Keratinocyte (primary cell): ENCODE measurements at regions not wholly inside any gene's neighbourhood (a gene's known extent, or its start where the extent isn't known, plus 50 kb on each side); places are given as distances from the start of the nearest gene placed in this dataset.

Experiments used
- DNase-seq: peaks from one replicate; pipeline ENCODE4 v3.0.0-alpha.2; 2011; ENCODE audit warnings: low read depth, missing footprints, low spot score
- FAIRE-seq: peaks from 2 replicates; lab custom pipeline; 2011; peaks lifted over from hg19 to GRCh38; lab: Jason Lieb, UNC
- H2AFZ ChIP-seq: 2 replicates; pipeline ENCODE4 v1.6.0; 2012; ENCODE audit warnings: low read length, control low read depth, inconsistent platforms; ENCODE audit not compliant: control insufficient read depth
- H3K27ac ChIP-seq: 2 replicates; pipeline ENCODE4 v1.5.1; 2011; ENCODE audit warnings: low read length; ENCODE audit not compliant: control insufficient read depth, insufficient read depth
- H3K27me3 ChIP-seq: 3 replicates; pipeline ENCODE4 v1.6.0; 2011; ENCODE audit warnings: low read length; ENCODE audit not compliant: control insufficient read depth, insufficient read depth; ENCODE audit errors: extremely low read depth
- H3K36me3 ChIP-seq, 2 experiments: 2 replicates in 1 of 2; 3 replicates in 1 of 2; pipeline ENCODE4 v1.5.1; 2011; ENCODE audit warnings: low read length in 2 of 2, mild to moderate bottlenecking in 1 of 2; ENCODE audit not compliant: control insufficient read depth in 2 of 2, insufficient read depth in 2 of 2; ENCODE audit errors: extremely low read depth in 1 of 2
- H3K4me1 ChIP-seq: 3 replicates; pipeline ENCODE4 v1.5.1; 2011; ENCODE audit warnings: low read length; ENCODE audit not compliant: control insufficient read depth, insufficient read depth; ENCODE audit errors: extremely low read depth
- H3K4me2 ChIP-seq: 3 replicates; pipeline ENCODE4 v1.6.0; 2011; ENCODE audit warnings: low read depth, low read length; ENCODE audit not compliant: control insufficient read depth, insufficient read depth; ENCODE audit errors: extremely low read depth
- H3K4me3 ChIP-seq, 3 experiments: fragments of 200-600 bp in 1 of 3; sonication (generic) in 1 of 3; 2 replicates in 2 of 3; 3 replicates in 1 of 3; pipeline ENCODE4 v1.5.1; 2011 to 2016; ENCODE audit warnings: low read length in 3 of 3, mild to moderate bottlenecking in 3 of 3, control low read depth in 2 of 3, inconsistent platforms in 1 of 3, low read depth in 1 of 3, mixed read lengths in 1 of 3, mixed run types in 1 of 3, moderate library complexity in 1 of 3; ENCODE audit not compliant: control insufficient read depth in 2 of 3, insufficient read depth in 2 of 3; ENCODE audit errors: extremely low read depth in 1 of 3
- H3K79me2 ChIP-seq: 2 replicates; pipeline ENCODE4 v1.6.0; 2012; ENCODE audit warnings: low read length; ENCODE audit not compliant: control insufficient read depth, insufficient read depth
- H3K9ac ChIP-seq: 3 replicates; pipeline ENCODE4 v1.6.0; 2011; ENCODE audit warnings: low read length; ENCODE audit not compliant: control insufficient read depth, insufficient read depth; ENCODE audit errors: extremely low read depth
- H3K9me1 ChIP-seq: 3 replicates; pipeline ENCODE4 v1.6.0; 2011; ENCODE audit warnings: low read length; ENCODE audit not compliant: control insufficient read depth, insufficient read depth; ENCODE audit errors: extremely low read depth
- H3K9me3 ChIP-seq: 2 replicates; pipeline ENCODE4 v1.5.1; 2012; ENCODE audit warnings: low read depth, low read length; ENCODE audit not compliant: control insufficient read depth
- H4K20me1 ChIP-seq: 3 replicates; pipeline ENCODE4 v1.6.0; 2011; ENCODE audit warnings: low read length; ENCODE audit not compliant: control insufficient read depth, insufficient read depth; ENCODE audit errors: extremely low read depth
- CTCF ChIP-seq, 3 experiments: IDR thresholded peaks in 1 of 3; conservative IDR thresholded peaks in 1 of 3; optimal IDR thresholded peaks in 1 of 3; 2 replicates in 2 of 3; 3 replicates in 1 of 3; pipeline versions ENCODE3 to v1.5.1; 2011; ENCODE audit warnings: low read length in 3 of 3, mild to moderate bottlenecking in 3 of 3, moderate library complexity in 2 of 3, control low read depth in 1 of 3, inconsistent platforms in 1 of 3; ENCODE audit not compliant: insufficient read depth in 2 of 3; ENCODE audit errors: extremely low read depth in 1 of 3
- EZH2 ChIP-seq: IDR thresholded peaks from one replicate; pipeline ENCODE4 v1.6.1; 2012; ENCODE audit warnings: inconsistent platforms, mild to moderate bottlenecking, low read length, moderate library complexity
- dilution Hi-C: fragments of 300-500 bp; cut with MboI; formaldehyde crosslinking; loops from one replicate; pipeline ENCODE4 v1.7.0; 2020; ENCODE audit warnings: low sequenced_read_pairs; ENCODE audit not compliant: extremely low pct_ligation_motif_present

GRCh38 chr2:7915302-7916091, 766.4 kb upstream of the ID2 start:
- TF ChIP-seq EZH2 (no peak), CTCF (optimal IDR thresholded peaks at IDR 0.05 in 1 of 3, IDR thresholded peaks at IDR 0.05 in 1 of 3, conservative IDR thresholded peaks at IDR 0.05 in 1 of 3; ENCODE audit: extremely low read depth in 1 of 3, insufficient read depth in 2 of 3, low read length in 3 of 3) (no peak)
- no peak overlapping the region for H2AFZ ChIP-seq
- no peak for FAIRE-seq
- no peaks in the 10 kb centered on the region for H3K36me3 ChIP-seq
- H3K79me2 ChIP-seq = no peaks in the 10 kb centered on the region
- no peak overlapping the region for H3K4me3 ChIP-seq
- no peak overlapping the region for H3K4me2 ChIP-seq
- no peaks in the 10 kb centered on the region for H3K9me1 ChIP-seq
- H4K20me1 ChIP-seq = no peaks in the 10 kb centered on the region
- H3K27ac ChIP-seq = no peak overlapping the region
- H3K4me1 ChIP-seq = no peaks in the 10 kb centered on the region
- no peak for DNase-seq
- no peak overlapping the region for H3K9ac ChIP-seq
- dilution Hi-C loops = no loop called here
- H3K9me3 ChIP-seq = no peaks in the 10 kb centered on the region
- no peaks in the 10 kb centered on the region for H3K27me3 ChIP-seq

DNA sequence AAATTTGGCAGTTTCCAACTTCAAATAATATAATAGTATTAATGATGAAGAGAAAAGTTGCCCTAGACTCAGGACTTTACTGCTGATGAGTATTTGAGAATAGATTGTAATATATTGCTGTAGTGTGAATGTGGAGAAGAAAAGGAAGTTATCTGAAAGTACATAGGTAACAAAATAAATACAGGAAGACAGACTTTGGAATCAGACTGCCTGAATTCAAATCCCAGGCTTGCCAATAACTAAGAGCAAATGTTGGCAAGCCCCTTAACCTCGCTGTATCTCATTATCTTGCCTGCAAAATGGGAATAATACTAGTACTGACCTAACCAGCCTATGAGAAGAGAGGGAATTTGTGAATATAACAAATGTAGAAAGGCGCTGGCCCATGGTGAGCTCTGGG, 765.2 kb upstream of the ID2 start:
- no peak for FAIRE-seq
- dilution Hi-C loops = no loop called here
- no peaks in the 10 kb centered on the region for H3K36me3 ChIP-seq
- H3K4me3 ChIP-seq = no peak overlapping the region
- no peaks in the 10 kb centered on the region for H3K79me2 ChIP-seq
- no peak overlapping the region for H3K27ac ChIP-seq
- H4K20me1 ChIP-seq = no peaks in the 10 kb centered on the region
- no peaks in the 10 kb centered on the region for H3K27me3 ChIP-seq
- no peak overlapping the region for H2AFZ ChIP-seq
- TF ChIP-seq EZH2 (no peak), CTCF (optimal IDR thresholded peaks at IDR 0.05 in 1 of 3, IDR thresholded peaks at IDR 0.05 in 1 of 3, conservative IDR thresholded peaks at IDR 0.05 in 1 of 3; ENCODE audit: extremely low read depth in 1 of 3, insufficient read depth in 2 of 3, low read length in 3 of 3) (no peak)
- H3K4me1 ChIP-seq = no peaks in the 10 kb centered on the region
- no peaks in the 10 kb centered on the region for H3K9me1 ChIP-seq
- H3K4me2 ChIP-seq = no peak overlapping the region
- no peak overlapping the region for H3K9ac ChIP-seq
- no peak for DNase-seq
- no peaks in the 10 kb centered on the region for H3K9me3 ChIP-seq
